ENCODE measurements at regions not wholly inside any gene's neighbourhood (a gene's known extent, or its start where the extent isn't known, plus 50 kb on each side); places are given as distances from the start of the nearest gene placed in this dataset.
A peak's percentile ranks its signal among the peaks of the same experiment; 100 is the strongest.
"Not testable (repeated sequence)": the region's sequence is repeated elsewhere in the genome, so short reads cannot be mapped to it uniquely, and the experiment has no call there.

DNA sequence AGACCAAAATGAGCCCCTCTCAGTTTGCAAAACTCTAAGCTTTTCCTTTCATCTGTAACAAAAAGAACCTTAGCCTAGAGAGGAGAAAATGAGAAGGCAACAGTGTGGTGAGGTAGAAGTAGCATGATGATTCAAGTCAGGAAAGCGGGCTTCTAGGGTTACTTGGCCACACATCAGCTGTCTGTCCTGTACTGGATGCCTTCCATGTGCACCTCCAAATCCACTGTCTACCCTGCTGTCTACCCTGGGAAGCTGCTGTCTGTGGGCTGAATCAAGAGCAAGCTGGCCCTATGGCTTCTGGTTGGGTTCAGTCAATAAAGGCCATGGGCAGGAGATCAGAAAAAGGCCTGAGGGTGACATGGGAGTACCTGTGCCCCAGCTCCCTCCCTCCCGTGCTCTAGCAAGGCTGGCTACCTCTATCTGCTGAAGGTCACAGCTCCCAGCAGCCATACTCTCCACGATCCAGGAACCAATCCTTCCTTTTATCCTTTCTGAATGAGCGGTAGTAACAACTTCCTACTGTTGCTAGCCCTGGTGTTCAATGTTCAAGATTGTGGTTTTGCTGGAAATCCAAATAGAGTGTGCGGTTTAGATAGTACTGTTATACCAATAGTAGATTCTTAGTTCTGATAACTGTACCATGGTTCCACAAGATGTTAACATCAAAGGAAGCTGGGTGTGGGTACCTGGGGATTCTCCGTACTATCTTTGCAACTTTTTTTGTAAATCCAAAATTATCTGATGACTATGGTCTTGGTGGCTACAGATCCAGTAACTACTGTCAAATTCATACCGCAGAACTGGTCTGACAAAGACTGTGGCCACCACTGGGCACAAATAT, 191.0 kb downstream of the ESM1 start:
- DNase-seq (ENCODE audit: low read depth in 2 of 2): no peak
- Histone ChIP-seq H3K9ac (ENCODE audit: insufficient read depth, low read length) (no peak overlapping the region), H3K27ac (ENCODE audit: insufficient read depth, low read length) (no peak overlapping the region), H2AFZ (ENCODE audit: low read length) (no peak overlapping the region), H3K36me3 (ENCODE audit: control insufficient read depth, insufficient read depth, low read length) (no peaks in the 10 kb centered on the region), H3K4me1 (ENCODE audit: control insufficient read depth, extremely low read depth, insufficient read depth, low read length) (peaks cover 6% of the 10 kb centered on the region), H3K4me2 (ENCODE audit: extremely low read depth, insufficient read depth, low read length) (no peak overlapping the region), H4K20me1 (ENCODE audit: control insufficient read depth, extremely low read depth, insufficient read depth, low read length) (no peaks in the 10 kb centered on the region), H3K4me3 (replicated peaks in 1 of 4; ENCODE audit: control extremely low read depth in 1 of 4, insufficient read depth in 1 of 4, low read depth in 3 of 4, low read length in 4 of 4) (no peak overlapping the region), H3K9me3 (ENCODE audit: control insufficient read depth, insufficient read depth, low read depth, low read length) (no peaks in the 10 kb centered on the region), H3K79me2 (ENCODE audit: control insufficient read depth, insufficient read depth, low read length) (no peaks in the 10 kb centered on the region), H3K27me3 (ENCODE audit: control insufficient read depth, insufficient read depth, low read length) (no peaks in the 10 kb centered on the region)
- TF ChIP-seq EZH2 (IDR thresholded peaks at IDR 0.05; ENCODE audit: low read length, missing control alignments): no peak
- TF ChIP-seq, protein P1, sequence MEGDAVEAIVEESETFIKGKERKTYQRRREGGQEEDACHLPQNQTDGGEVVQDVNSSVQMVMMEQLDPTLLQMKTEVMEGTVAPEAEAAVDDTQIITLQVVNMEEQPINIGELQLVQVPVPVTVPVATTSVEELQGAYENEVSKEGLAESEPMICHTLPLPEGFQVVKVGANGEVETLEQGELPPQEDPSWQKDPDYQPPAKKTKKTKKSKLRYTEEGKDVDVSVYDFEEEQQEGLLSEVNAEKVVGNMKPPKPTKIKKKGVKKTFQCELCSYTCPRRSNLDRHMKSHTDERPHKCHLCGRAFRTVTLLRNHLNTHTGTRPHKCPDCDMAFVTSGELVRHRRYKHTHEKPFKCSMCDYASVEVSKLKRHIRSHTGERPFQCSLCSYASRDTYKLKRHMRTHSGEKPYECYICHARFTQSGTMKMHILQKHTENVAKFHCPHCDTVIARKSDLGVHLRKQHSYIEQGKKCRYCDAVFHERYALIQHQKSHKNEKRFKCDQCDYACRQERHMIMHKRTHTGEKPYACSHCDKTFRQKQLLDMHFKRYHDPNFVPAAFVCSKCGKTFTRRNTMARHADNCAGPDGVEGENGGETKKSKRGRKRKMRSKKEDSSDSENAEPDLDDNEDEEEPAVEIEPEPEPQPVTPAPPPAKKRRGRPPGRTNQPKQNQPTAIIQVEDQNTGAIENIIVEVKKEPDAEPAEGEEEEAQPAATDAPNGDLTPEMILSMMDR (conservative IDR thresholded peaks at IDR 0.05 in 1 of 2, IDR thresholded peaks at IDR 0.05 in 1 of 2; ENCODE audit: low read depth in 1 of 2, low read length in 2 of 2): no peak

DNA sequence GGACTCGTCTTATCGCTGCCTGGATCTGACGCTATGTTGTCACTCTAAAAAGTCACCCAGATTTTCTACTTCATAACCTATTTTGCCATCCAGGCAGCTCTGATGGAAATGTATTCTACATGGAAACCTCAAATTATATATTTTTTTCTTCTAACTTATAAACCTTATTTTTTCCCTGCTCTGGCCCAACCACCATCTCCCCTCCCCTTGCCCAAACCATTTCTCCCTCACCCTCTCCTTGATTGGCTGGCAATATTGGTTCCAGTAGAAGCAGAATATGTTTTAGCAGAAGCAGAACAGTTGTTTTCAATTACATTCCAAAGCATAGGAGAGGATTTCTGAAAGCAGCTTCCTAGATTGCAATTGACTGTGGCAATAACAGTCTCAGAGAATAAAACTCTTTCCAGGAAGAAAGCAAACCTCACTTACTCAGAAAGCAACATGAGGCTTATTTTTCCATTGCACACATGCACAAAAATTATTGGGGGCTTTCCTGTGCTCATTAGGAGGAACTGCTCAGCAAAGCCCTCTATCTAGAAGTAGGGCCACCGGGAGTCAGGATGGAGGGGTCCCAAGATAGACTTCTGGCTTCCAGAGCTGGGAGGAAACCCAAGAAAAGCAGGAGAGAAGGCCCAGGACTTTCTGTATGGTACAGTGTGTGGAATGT, 191.8 kb downstream of the ESM1 start:
- peaks cover 6% of the 10 kb centered on the region for H3K4me1 ChIP-seq (ENCODE audit: control insufficient read depth, extremely low read depth, insufficient read depth, low read length)
- H3K36me3 ChIP-seq (ENCODE audit: control insufficient read depth, insufficient read depth, low read length): no peaks in the 10 kb centered on the region
- H3K27ac ChIP-seq (ENCODE audit: insufficient read depth, low read length): no peak overlapping the region
- no peak overlapping the region for H2AFZ ChIP-seq (ENCODE audit: low read length)
- no peaks in the 10 kb centered on the region for H4K20me1 ChIP-seq (ENCODE audit: control insufficient read depth, extremely low read depth, insufficient read depth, low read length)
- H3K9me3 ChIP-seq (ENCODE audit: control insufficient read depth, insufficient read depth, low read depth, low read length): no peaks in the 10 kb centered on the region
- peak in 1 of 2 donors; percentile 13 for DNase-seq (ENCODE audit: low read depth in 2 of 2)
- H3K4me3 ChIP-seq (replicated peaks in 1 of 4; ENCODE audit: control extremely low read depth in 1 of 4, insufficient read depth in 1 of 4, low read depth in 3 of 4, low read length in 4 of 4): no peak overlapping the region
- no peak overlapping the region for H3K9ac ChIP-seq (ENCODE audit: insufficient read depth, low read length)
- no peak overlapping the region for H3K4me2 ChIP-seq (ENCODE audit: extremely low read depth, insufficient read depth, low read length)
- no peak for TF ChIP-seq EZH2 (IDR thresholded peaks at IDR 0.05; ENCODE audit: low read length, missing control alignments)
- TF ChIP-seq, protein P1 (conservative IDR thresholded peaks at IDR 0.05 in 1 of 2, IDR thresholded peaks at IDR 0.05 in 1 of 2; ENCODE audit: low read depth in 1 of 2, low read length in 2 of 2): no peak
- no peaks in the 10 kb centered on the region for H3K27me3 ChIP-seq (ENCODE audit: control insufficient read depth, insufficient read depth, low read length)
- H3K79me2 ChIP-seq (ENCODE audit: control insufficient read depth, insufficient read depth, low read length): no peaks in the 10 kb centered on the region

GRCh38 chr5:54792611-54793404, 192.6 kb downstream of the ESM1 start:
- Histone ChIP-seq H2AFZ (ENCODE audit: low read length) (no peak overlapping the region), H3K4me2 (ENCODE audit: extremely low read depth, insufficient read depth, low read length) (no peak overlapping the region), H3K4me1 (ENCODE audit: control insufficient read depth, extremely low read depth, insufficient read depth, low read length) (peaks cover 6% of the 10 kb centered on the region), H3K27me3 (ENCODE audit: control insufficient read depth, insufficient read depth, low read length) (no peaks in the 10 kb centered on the region), H3K9ac (ENCODE audit: insufficient read depth, low read length) (no peak overlapping the region), H3K9me3 (ENCODE audit: control insufficient read depth, insufficient read depth, low read depth, low read length) (no peaks in the 10 kb centered on the region), H3K4me3 (replicated peaks in 1 of 4; ENCODE audit: control extremely low read depth in 1 of 4, insufficient read depth in 1 of 4, low read depth in 3 of 4, low read length in 4 of 4) (no peak overlapping the region), H3K36me3 (ENCODE audit: control insufficient read depth, insufficient read depth, low read length) (no peaks in the 10 kb centered on the region), H4K20me1 (ENCODE audit: control insufficient read depth, extremely low read depth, insufficient read depth, low read length) (no peaks in the 10 kb centered on the region), H3K79me2 (ENCODE audit: control insufficient read depth, insufficient read depth, low read length) (no peaks in the 10 kb centered on the region), H3K27ac (ENCODE audit: insufficient read depth, low read length) (no peak overlapping the region)
- DNase-seq (ENCODE audit: low read depth in 2 of 2): peak; percentile 29 to 32
- TF ChIP-seq, protein P1 (conservative IDR thresholded peaks at IDR 0.05 in 1 of 2, IDR thresholded peaks at IDR 0.05 in 1 of 2; ENCODE audit: low read depth in 1 of 2, low read length in 2 of 2): no peak
- no peak for TF ChIP-seq EZH2 (IDR thresholded peaks at IDR 0.05; ENCODE audit: low read length, missing control alignments)

- H3K27ac ChIP-seq (ENCODE audit: insufficient read depth, low read length); H3K27me3 ChIP-seq (ENCODE audit: control insufficient read depth, insufficient read depth, low read length); H2AFZ ChIP-seq (ENCODE audit: low read length); H3K36me3 ChIP-seq (ENCODE audit: control insufficient read depth, insufficient read depth, low read length); H3K9ac ChIP-seq (ENCODE audit: insufficient read depth, low read length); H4K20me1 ChIP-seq (ENCODE audit: control insufficient read depth, extremely low read depth, insufficient read depth, low read length); H3K9me3 ChIP-seq (ENCODE audit: control insufficient read depth, insufficient read depth, low read depth, low read length); DNase-seq (ENCODE audit: low read depth in 2 of 2); H3K4me1 ChIP-seq (ENCODE audit: control insufficient read depth, extremely low read depth, insufficient read depth, low read length); H3K4me3 ChIP-seq (replicated peaks in 1 of 4; ENCODE audit: control extremely low read depth in 1 of 4, insufficient read depth in 1 of 4, low read depth in 3 of 4, low read length in 4 of 4); H3K4me2 ChIP-seq (ENCODE audit: extremely low read depth, insufficient read depth, low read length); H3K79me2 ChIP-seq (ENCODE audit: control insufficient read depth, insufficient read depth, low read length): not testable (repeated sequence)
These were observed 197.5 kb downstream of the ESM1 start for GRCh38 chr5:54787910-54788309.
